Muscle layer of colon (tissue), 2 donors: ENCODE measurements at regions not wholly inside any gene's neighbourhood (a gene's known extent, or its start where the extent isn't known, plus 50 kb on each side); places are given as distances from the start of the nearest gene placed in this dataset.
"Not testable (repeated sequence)": the region's sequence is repeated elsewhere in the genome, so short reads cannot be mapped to it uniquely, and the experiment has no call there.

Experiments
- H3K27ac ChIP-seq: one replicate; pipeline ENCODE4 v1.7.0; 2013; ENCODE audit warnings: low read depth, mild to moderate bottlenecking, low read length, moderate library complexity
- H3K27me3 ChIP-seq, 2 donors: one replicate each; pipeline ENCODE4 v1.7.0; 2013; ENCODE audit warnings: low read length in 2 of 2, mild to moderate bottlenecking in 2 of 2; ENCODE audit not compliant: insufficient read depth in 2 of 2, control insufficient read depth in 1 of 2
- H3K36me3 ChIP-seq: one replicate; pipeline ENCODE4 v1.7.0; 2013; ENCODE audit warnings: mild to moderate bottlenecking, low read length; ENCODE audit not compliant: insufficient read depth
- H3K4me1 ChIP-seq: one replicate; pipeline ENCODE4 v1.7.0; 2013; ENCODE audit warnings: mild to moderate bottlenecking, low read length; ENCODE audit not compliant: insufficient read depth
- H3K4me3 ChIP-seq, 2 donors: one replicate each; pipeline ENCODE4 v1.7.0; 2013; ENCODE audit warnings: low read length in 2 of 2, low read depth in 1 of 2, mild to moderate bottlenecking in 1 of 2, moderate library complexity in 1 of 2
- H3K9ac ChIP-seq: one replicate; pipeline ENCODE4 v1.7.0; 2013; ENCODE audit warnings: low read length
- H3K9me3 ChIP-seq: one replicate; pipeline ENCODE4 v1.7.0; 2013; ENCODE audit warnings: mild to moderate bottlenecking, low read length
- donor health status: abdominal sarcoma.
- donor health status: Adenocarcinoma of cecum.

- H3K36me3 ChIP-seq, result no peaks in the 10 kb centered on the region
- H3K4me1 ChIP-seq, result peaks cover 16% of the 10 kb centered on the region
- H3K27ac ChIP-seq, result no peak overlapping the region
- no peak overlapping the region for H3K9ac ChIP-seq
- no peaks in the 10 kb centered on the region for H3K27me3 ChIP-seq
- no peaks in the 10 kb centered on the region for H3K9me3 ChIP-seq
- no peak overlapping the region for H3K4me3 ChIP-seq
Observed at GRCh38 chr3:178097576-178097975, 438.7 kb upstream of the KCNMB2 start.

- H3K36me3 ChIP-seq, result no peaks in the 10 kb centered on the region
- H3K4me3 ChIP-seq, result no peak overlapping the region
- no peaks in the 10 kb centered on the region for H3K27me3 ChIP-seq
- H3K4me1 ChIP-seq, result peaks cover 25% of the 10 kb centered on the region
- no peak overlapping the region for H3K9ac ChIP-seq
- no peaks in the 10 kb centered on the region for H3K9me3 ChIP-seq
- no peak overlapping the region for H3K27ac ChIP-seq
Observed at GRCh38 chr3:178099274-178099673, 437.0 kb upstream of the KCNMB2 start.

GRCh38 chr3:178099862-178100261 lies 436.4 kb upstream of the KCNMB2 start:
- H3K4me1 ChIP-seq, result peaks cover 25% of the 10 kb centered on the region
- H3K27me3 ChIP-seq, result no peaks in the 10 kb centered on the region
- H3K9ac ChIP-seq, result no peak overlapping the region
- no peak overlapping the region for H3K27ac ChIP-seq
- H3K36me3 ChIP-seq, result no peaks in the 10 kb centered on the region
- H3K4me3 ChIP-seq, result no peak overlapping the region
- H3K9me3 ChIP-seq, result no peaks in the 10 kb centered on the region

- no peaks in the 10 kb centered on the region for H3K36me3 ChIP-seq
- H3K27ac ChIP-seq, result no peak overlapping the region
- H3K9ac ChIP-seq, result no peak overlapping the region
- no peak overlapping the region for H3K4me3 ChIP-seq
- H3K4me1 ChIP-seq, result peaks cover 25% of the 10 kb centered on the region
- H3K27me3 ChIP-seq, result no peaks in the 10 kb centered on the region
- H3K9me3 ChIP-seq, result no peaks in the 10 kb centered on the region
Observed at GRCh38 chr3:178100908-178101307, 435.3 kb upstream of the KCNMB2 start.

GRCh38 chr3:178103140-178103539 lies 433.1 kb upstream of the KCNMB2 start:
- H3K36me3 ChIP-seq, result no peaks in the 10 kb centered on the region
- no peak overlapping the region for H3K27ac ChIP-seq
- H3K9me3 ChIP-seq, result no peaks in the 10 kb centered on the region

GRCh38 chr3:178107804-178108203 lies 428.4 kb upstream of the KCNMB2 start:
- Histone ChIP-seq H3K27me3 (no peaks in the 10 kb centered on the region), H3K27ac (no peak overlapping the region), H3K4me3 (no peak overlapping the region), H3K9ac (no peak overlapping the region), H3K4me1 (peaks cover 15% of the 10 kb centered on the region), H3K36me3 (no peaks in the 10 kb centered on the region), H3K9me3 (no peaks in the 10 kb centered on the region)

More at GRCh38 chr3:178103140-178103539, 433.1 kb upstream of the KCNMB2 start:
- no peak overlapping the region for H3K4me3 ChIP-seq
- no peak overlapping the region for H3K9ac ChIP-seq
- H3K4me1 ChIP-seq, result peaks cover 25% of the 10 kb centered on the region
- no peaks in the 10 kb centered on the region for H3K27me3 ChIP-seq

GRCh38 chr3:178109691-178110090 lies 426.5 kb upstream of the KCNMB2 start:
- Histone ChIP-seq H3K9ac (no peak overlapping the region), H3K36me3 (no peaks in the 10 kb centered on the region), H3K9me3 (no peaks in the 10 kb centered on the region), H3K27ac (no peak overlapping the region), H3K4me3 (no peak overlapping the region), H3K27me3 (no peaks in the 10 kb centered on the region), H3K4me1 (peaks cover 8% of the 10 kb centered on the region)

- peaks cover 14% of the 10 kb centered on the region for H3K4me1 ChIP-seq
- no peaks in the 10 kb centered on the region for H3K9me3 ChIP-seq
- no peak overlapping the region for H3K4me3 ChIP-seq
- H3K27ac ChIP-seq, result no peak overlapping the region
- H3K36me3 ChIP-seq, result no peaks in the 10 kb centered on the region
- no peak overlapping the region for H3K9ac ChIP-seq
- H3K27me3 ChIP-seq, result no peaks in the 10 kb centered on the region
Observed at GRCh38 chr3:178112134-178112533, 424.1 kb upstream of the KCNMB2 start.

- not testable (repeated sequence) for H3K9ac ChIP-seq, H3K27me3 ChIP-seq, H3K36me3 ChIP-seq, H3K4me3 ChIP-seq, H3K27ac ChIP-seq, H3K9me3 ChIP-seq
- peaks cover 14% of the 10 kb centered on the region for H3K4me1 ChIP-seq
Observed at GRCh38 chr3:178112552-178112951, 423.7 kb upstream of the KCNMB2 start.

GRCh38 chr3:178117641-178118040 lies 418.6 kb upstream of the KCNMB2 start:
- Histone ChIP-seq H3K9ac (no peak overlapping the region), H3K9me3 (no peaks in the 10 kb centered on the region), H3K4me3 (no peak overlapping the region), H3K36me3 (no peaks in the 10 kb centered on the region), H3K27me3 (no peaks in the 10 kb centered on the region), H3K4me1 (peaks cover 6% of the 10 kb centered on the region), H3K27ac (no peak overlapping the region)

GRCh38 chr3:178119608-178120295 lies 416.5 kb upstream of the KCNMB2 start:
- not testable (repeated sequence) for H3K36me3 ChIP-seq, H3K9ac ChIP-seq, H3K27me3 ChIP-seq, H3K9me3 ChIP-seq, H3K4me3 ChIP-seq, H3K27ac ChIP-seq
- peaks cover 12% of the 10 kb centered on the region for H3K4me1 ChIP-seq

- no peaks in the 10 kb centered on the region for H3K9me3 ChIP-seq
- no peak overlapping the region for H3K27ac ChIP-seq
- H3K9ac ChIP-seq, result no peak overlapping the region
- H3K4me1 ChIP-seq, result peaks cover 12% of the 10 kb centered on the region
- no peaks in the 10 kb centered on the region for H3K36me3 ChIP-seq
- H3K27me3 ChIP-seq, result no peaks in the 10 kb centered on the region
- no peak overlapping the region for H3K4me3 ChIP-seq
Observed at GRCh38 chr3:178120367-178120766, 415.9 kb upstream of the KCNMB2 start.
